SK-MEL-5 (cell line): ENCODE measurements at regions not wholly inside any gene's neighbourhood (a gene's known extent, or its start where the extent isn't known, plus 50 kb on each side); places are given as distances from the start of the nearest gene placed in this dataset.
"Not testable (repeated sequence)": the region's sequence is repeated elsewhere in the genome, so short reads cannot be mapped to it uniquely, and the experiment has no call there.

Experiments
- DNase-seq: peaks from one replicate; pipeline ENCODE4 v3.0.0-alpha.2; 2016; ENCODE audit warnings: low read depth, low spot score
- in situ Hi-C: cut with HindIII; loops from 2 replicates; pipeline ENCODE4 v1.10.0; 2016; ENCODE audit warnings: low sequenced_read_pairs, high pct_unique_total_duplicates, low pct_unique_long_range_greater_than_20kb

- in situ Hi-C loops, result no loop called here
- peak; percentile 88 for DNase-seq
Measured at GRCh38 chr4:164251257-164251656, 502.7 kb upstream of the SMIM31 start.

DNA sequence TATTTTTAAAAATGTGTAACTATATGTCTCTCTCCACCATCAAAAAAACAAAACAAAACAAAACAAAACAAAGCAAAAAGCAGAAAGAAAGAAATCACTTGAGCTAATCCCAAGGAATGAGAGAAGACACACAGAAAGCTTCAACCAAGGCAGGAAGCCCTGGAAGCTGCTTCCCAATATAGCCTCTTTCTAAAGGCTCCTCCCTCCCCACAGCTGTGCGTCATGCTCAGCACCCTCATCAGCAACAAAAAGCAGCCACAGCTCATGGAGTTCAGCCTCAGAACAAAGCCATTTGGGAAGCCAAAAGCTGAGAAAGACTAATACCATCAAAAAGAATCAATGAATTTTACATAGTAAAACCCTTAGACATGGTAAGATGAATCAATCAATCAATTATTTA is 501.6 kb upstream of the SMIM31 start:
- peak; percentile 88 for DNase-seq
- in situ Hi-C loops, result no loop called here

GRCh38 chr4:164261831-164262230 is 492.1 kb upstream of the SMIM31 start:
- in situ Hi-C loops, result no loop called here
- DNase-seq, result no peak

DNA sequence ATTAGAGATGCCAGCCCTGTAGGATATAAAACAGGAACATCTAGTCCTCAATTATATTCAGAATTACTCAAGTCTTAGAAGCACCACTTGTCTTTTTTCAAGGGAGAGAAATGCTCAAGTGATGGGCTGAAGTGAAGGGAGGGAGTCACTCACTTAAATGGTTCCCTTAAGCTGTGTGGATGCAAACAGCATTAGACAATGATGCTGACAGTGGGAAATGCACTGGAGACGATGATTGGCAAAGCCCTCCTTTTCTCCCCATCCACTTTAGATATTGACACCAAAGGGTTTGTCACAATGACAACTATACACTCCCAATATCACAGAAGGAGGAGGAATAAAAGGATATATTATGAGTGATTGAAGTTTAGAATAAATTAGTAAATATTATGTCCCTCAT is 491.4 kb upstream of the SMIM31 start:
- in situ Hi-C loops, DNase-seq: not testable (repeated sequence)

DNA sequence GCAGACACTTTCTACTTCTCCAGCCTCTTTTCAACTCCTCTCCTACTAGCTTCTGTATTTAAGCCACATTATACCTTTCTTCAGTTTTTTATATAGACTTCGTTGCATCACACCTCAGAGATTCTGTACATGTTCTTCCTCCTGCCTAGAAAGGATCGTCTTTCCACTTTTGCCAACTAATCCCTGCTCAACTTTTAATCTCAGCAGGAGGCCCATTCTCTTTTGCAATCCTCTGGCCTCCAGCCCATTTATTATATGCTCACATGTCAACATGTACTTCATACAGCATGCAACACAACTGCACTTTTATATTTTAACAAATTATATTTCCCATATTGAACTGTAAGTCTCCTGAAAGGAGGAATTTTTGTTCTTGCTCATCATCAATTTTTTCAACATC is 476.5 kb upstream of the SMIM31 start:
- in situ Hi-C loops, DNase-seq: not testable (repeated sequence)

DNA sequence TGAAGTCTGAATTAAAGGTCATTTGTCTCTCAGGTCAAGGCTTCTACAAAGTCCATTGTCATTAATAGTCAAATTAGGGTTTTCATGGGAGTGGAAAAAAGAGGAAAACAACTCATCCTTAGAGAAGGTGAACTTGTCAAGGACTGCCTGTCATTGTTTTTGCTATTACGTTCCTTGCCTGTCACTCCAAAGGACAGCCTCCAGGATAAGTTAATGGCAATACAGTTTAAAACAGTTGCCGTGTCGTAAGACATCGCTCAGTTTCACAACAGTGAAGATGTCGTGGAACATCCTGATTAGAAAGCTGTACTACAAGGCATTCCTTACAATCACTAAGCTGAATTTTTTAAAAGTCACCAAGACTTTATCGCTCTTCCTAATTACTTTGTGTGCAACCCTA is 466.8 kb upstream of the SMIM31 start:
- no peak for DNase-seq
- in situ Hi-C loops, result no loop called here

DNA sequence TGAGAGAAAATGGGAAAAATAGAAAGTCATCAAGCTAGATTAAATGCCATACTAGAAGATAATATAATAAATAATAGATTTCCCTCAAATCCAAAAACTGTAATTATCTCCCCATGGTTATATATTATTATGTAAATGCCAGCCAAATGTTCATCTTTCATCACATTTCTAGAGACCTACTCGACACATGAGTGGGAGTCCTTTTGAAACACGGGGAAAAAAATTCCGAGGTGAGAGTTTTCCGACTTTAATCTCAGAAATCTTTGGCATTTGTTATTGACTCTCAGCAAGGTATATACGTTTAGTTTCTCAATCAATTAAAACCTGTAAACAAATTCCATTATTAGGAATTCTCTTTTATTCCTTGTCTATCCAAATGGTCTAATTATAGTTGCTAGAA is 465.4 kb upstream of the SMIM31 start:
- DNase-seq, result no peak
- in situ Hi-C loops, result no loop called here

- DNase-seq, result peak; percentile 7
- in situ Hi-C loops, result no loop called here
Measured at GRCh38 chr4:164293203-164293602, 460.7 kb upstream of the SMIM31 start.

- DNase-seq, result no peak
- in situ Hi-C loops, result no loop called here
Measured at GRCh38 chr4:164293743-164294142, 460.2 kb upstream of the SMIM31 start.

- in situ Hi-C loops, result no loop called here
- DNase-seq, result no peak
Measured at GRCh38 chr4:164301430-164301829, 452.5 kb upstream of the SMIM31 start.

DNA sequence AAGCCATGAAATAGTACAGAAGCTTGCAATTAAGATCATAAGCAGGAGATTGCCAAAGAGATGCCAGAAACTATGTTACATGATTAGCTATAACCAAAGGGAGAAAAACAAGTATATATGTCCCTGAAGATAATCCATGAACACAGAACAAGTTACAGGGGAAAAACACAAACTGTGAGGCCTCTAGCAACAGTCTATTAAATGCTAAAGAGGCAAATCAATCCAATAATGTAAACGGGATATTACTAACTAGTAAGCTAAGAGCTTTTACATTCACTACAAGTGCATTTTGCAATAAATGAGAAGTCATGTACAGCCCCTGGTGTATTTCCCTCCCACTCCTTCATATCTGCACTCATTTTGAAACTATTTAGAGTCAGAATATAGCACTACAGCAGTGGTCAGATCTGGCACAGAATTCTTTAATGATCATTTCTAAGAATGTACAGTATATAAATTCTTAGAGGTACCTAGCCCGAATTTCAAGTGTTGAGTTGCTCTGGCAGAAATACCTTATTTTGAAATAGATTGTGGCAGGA is 449.8 kb upstream of the SMIM31 start:
- DNase-seq, result no peak
- in situ Hi-C loops, result no loop called here

GRCh38 chr4:164304861-164305260 is 449.1 kb upstream of the SMIM31 start:
- in situ Hi-C loops, result no loop called here
- no peak for DNase-seq

DNA sequence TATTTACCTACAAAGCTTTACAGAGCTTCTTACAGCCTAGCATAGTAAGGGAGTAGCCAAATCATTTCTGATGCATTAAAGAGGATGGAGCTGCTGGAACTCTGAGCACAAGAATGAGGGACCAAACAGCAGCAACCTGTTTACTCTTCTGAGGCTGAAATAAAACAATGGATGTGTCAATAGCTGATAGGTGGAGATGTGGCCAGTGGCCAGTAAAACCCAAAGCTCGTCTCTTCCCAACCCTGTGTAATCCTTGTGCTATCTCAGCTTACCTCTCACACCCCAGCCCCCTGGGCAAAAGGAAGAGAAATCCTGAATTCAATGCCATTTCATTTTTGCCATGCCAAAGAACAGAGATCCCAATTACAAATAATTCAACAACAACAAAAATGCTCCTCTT is 446.7 kb upstream of the SMIM31 start:
- DNase-seq, result no peak
- in situ Hi-C loops, result no loop called here

- no peak for DNase-seq
- in situ Hi-C loops, result no loop called here
Measured at GRCh38 chr4:164312671-164313070, 441.3 kb upstream of the SMIM31 start.

- DNase-seq, result no peak
- in situ Hi-C loops, result no loop called here
Measured at GRCh38 chr4:164313853-164314252, 440.1 kb upstream of the SMIM31 start.

GRCh38 chr4:164318350-164318749 is 435.6 kb upstream of the SMIM31 start:
- DNase-seq, result no peak
- in situ Hi-C loops, result no loop called here

DNA sequence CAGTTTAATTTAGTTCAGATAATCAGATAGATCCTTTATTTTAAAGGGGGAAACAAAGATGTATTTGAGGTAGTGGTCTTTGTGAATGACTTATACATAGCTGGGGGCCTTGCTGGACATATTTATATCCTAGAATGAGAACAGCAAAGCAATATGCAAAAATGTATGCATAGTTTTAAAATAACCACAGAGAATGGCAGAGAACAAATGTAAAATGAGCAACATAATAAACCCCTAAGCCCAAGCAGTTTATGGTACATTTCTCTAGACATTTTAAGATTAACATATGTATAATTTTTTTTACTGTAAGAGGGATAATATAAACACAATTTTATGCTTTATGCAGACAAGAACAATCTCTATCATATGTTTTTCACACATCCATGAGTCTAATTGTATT is 434.2 kb upstream of the SMIM31 start:
- no peak for DNase-seq
- in situ Hi-C loops, result no loop called here

GRCh38 chr4:164320847-164321246 is 433.1 kb upstream of the SMIM31 start:
- DNase-seq, result no peak
- in situ Hi-C loops, result no loop called here

DNA sequence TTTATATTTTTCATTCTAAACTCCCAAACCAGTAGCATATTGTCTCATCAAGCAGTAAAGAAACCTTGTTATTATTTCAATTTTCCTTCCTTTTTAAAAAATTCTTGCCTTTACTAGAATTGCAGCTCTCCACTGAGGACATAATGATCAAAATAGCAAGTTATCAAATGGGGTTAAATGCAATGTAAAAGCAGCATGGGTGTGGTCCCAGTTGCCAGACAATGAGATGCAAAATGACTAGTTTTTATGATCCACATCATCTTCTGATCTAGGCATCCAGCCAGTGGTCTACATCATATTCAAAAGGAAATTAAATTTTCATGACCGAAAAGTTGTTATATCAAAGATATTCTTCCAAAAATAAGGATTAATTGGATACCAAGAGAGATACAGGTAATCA is 427.9 kb upstream of the SMIM31 start:
- no peak for DNase-seq
- in situ Hi-C loops, result no loop called here

- no peak for DNase-seq
- in situ Hi-C loops, result no loop called here
Measured at GRCh38 chr4:164337219-164337944, 416.5 kb upstream of the SMIM31 start.
